Muscle layer of duodenum (tissue), 2 donors: ENCODE measurements at regions not wholly inside any gene's neighbourhood (a gene's known extent, or its start where the extent isn't known, plus 50 kb on each side); places are given as distances from the start of the nearest gene placed in this dataset.

ENCODE experiments used
- H3K27ac ChIP-seq: one replicate; pipeline ENCODE4 v1.7.0; 2013; ENCODE audit warnings: mild to moderate bottlenecking, low read length
- H3K27me3 ChIP-seq: one replicate; pipeline ENCODE4 v1.7.0; 2013; ENCODE audit warnings: low read depth, mild to moderate bottlenecking, control low read depth, low read length
- H3K36me3 ChIP-seq, 2 donors: one replicate each; pipeline ENCODE4 v1.7.0; 2013; ENCODE audit warnings: low read length in 2 of 2, control low read depth in 1 of 2, mild to moderate bottlenecking in 1 of 2; ENCODE audit not compliant: insufficient read depth in 2 of 2, control insufficient read depth in 1 of 2
- H3K4me1 ChIP-seq, 2 donors: one replicate each; pipeline ENCODE4 v1.7.0; 2013; ENCODE audit warnings: low read length in 2 of 2, mild to moderate bottlenecking in 2 of 2, control low read depth in 1 of 2, moderate library complexity in 1 of 2; ENCODE audit not compliant: insufficient read depth in 2 of 2, control insufficient read depth in 1 of 2
- H3K4me3 ChIP-seq, 2 donors: one replicate each; pipeline ENCODE4 v1.7.0; 2013; ENCODE audit warnings: low read length in 2 of 2, low read depth in 1 of 2, mild to moderate bottlenecking in 1 of 2
- H3K9me3 ChIP-seq, 2 donors: one replicate each; pipeline ENCODE4 v1.7.0; 2013; ENCODE audit warnings: low read length in 2 of 2, control low read depth in 1 of 2, mild to moderate bottlenecking in 1 of 2; ENCODE audit not compliant: control insufficient read depth in 1 of 2
- donor health status: healthy.

- Histone ChIP-seq H3K9me3 (no peaks in the 10 kb centered on the region), H3K27ac (no peak overlapping the region), H3K4me3 (no peak overlapping the region), H3K27me3 (no peaks in the 10 kb centered on the region), H3K36me3 (no peaks in the 10 kb centered on the region), H3K4me1 (no peaks in the 10 kb centered on the region)
Measured at GRCh38 chr2:16252891-16253290, 312.5 kb downstream of the MYCN start.

GRCh38 chr2:16252251-16252650 is 311.9 kb downstream of the MYCN start:
- H3K27ac ChIP-seq = no peak overlapping the region
- H3K4me1 ChIP-seq = no peaks in the 10 kb centered on the region
- no peaks in the 10 kb centered on the region for H3K36me3 ChIP-seq
- no peak overlapping the region for H3K4me3 ChIP-seq
- H3K9me3 ChIP-seq = no peaks in the 10 kb centered on the region
- no peaks in the 10 kb centered on the region for H3K27me3 ChIP-seq

DNA sequence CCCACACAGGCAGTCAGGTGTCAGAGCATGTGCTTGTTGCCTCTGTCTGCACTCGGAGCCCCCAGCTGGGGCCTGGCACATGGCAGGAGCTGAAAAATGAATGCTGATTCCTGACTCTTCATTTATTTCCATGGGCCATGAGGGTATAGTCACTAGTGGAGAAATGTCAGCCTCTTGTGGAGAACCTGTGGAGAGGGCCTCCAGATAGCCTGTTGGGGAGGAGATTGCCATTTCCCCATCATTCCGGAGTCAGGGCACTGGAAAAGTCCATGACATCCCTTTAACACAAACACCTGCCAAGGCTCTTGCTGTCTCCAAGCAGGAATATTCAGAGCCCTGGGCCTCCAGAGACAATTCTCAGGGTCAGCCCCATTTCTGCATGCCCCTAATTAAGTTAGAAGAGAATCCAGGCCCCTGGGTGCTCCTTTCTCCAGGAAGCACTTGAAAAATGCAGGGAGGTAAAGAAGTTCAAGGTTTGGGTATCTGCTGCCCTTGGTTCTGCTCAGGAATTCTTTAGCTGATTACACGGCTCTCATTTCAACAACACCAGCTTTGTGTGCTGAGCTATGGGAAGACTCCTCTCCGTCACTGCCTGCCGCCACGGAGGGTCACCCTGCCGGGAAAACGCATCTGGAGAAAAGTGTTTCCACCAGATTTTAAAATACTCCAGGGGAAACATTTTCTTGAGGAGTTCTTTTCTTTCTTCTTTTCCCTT is 311.3 kb downstream of the MYCN start:
- H3K27ac ChIP-seq = no peak overlapping the region
- no peaks in the 10 kb centered on the region for H3K9me3 ChIP-seq
- no peak overlapping the region for H3K4me3 ChIP-seq
- H3K36me3 ChIP-seq = no peaks in the 10 kb centered on the region
- H3K27me3 ChIP-seq = no peaks in the 10 kb centered on the region
- H3K4me1 ChIP-seq = no peaks in the 10 kb centered on the region

GRCh38 chr2:16250886-16251285 is 310.5 kb downstream of the MYCN start:
- Histone ChIP-seq H3K4me3 (no peak overlapping the region), H3K27ac (no peak overlapping the region), H3K36me3 (no peaks in the 10 kb centered on the region), H3K27me3 (no peaks in the 10 kb centered on the region), H3K9me3 (no peaks in the 10 kb centered on the region), H3K4me1 (no peaks in the 10 kb centered on the region)

DNA sequence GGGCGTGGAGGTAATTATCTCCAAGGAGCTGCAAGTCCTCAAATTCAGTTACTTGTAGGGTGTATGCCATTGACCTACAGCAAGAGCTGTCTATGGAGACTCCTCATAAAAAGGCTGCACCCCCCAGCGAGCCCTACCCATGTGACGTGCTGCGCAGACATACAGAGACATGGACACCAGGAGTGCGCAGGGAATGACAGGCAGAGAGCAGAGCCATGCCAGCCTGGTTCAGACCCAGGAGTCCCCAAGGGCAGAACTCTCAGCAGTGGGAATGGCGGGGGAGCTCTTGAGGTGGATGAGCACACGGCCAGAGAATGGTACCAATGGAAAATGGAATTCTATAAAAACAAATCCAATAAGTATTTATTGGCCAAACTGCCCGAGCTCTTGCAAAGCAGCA is 310.1 kb downstream of the MYCN start:
- Histone ChIP-seq H3K27me3 (no peaks in the 10 kb centered on the region), H3K4me1 (no peaks in the 10 kb centered on the region), H3K4me3 (no peak overlapping the region), H3K27ac (no peak overlapping the region), H3K36me3 (no peaks in the 10 kb centered on the region), H3K9me3 (no peaks in the 10 kb centered on the region)

DNA sequence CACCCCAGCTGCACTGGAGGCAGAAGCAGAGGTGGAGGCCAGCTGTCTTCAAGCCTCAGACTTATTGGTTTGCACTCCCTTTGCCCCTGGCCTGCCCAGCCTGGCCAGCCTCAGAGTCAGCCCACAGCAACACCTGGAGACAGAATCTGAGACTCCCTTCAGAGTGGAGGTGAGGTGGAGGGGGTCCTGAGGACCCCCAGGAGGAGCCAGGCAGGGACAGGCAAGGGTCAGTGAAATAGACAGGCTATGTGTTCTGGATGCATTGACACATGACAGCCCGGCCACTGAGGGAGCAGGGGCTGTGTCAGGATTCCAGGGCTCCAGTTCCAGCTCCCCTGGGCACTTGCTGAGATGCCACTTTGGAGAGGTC is 309.7 kb downstream of the MYCN start:
- H3K4me1 ChIP-seq = no peaks in the 10 kb centered on the region
- no peaks in the 10 kb centered on the region for H3K36me3 ChIP-seq
- no peak overlapping the region for H3K4me3 ChIP-seq
- H3K27me3 ChIP-seq = no peaks in the 10 kb centered on the region
- H3K27ac ChIP-seq = no peak overlapping the region
- no peaks in the 10 kb centered on the region for H3K9me3 ChIP-seq

DNA sequence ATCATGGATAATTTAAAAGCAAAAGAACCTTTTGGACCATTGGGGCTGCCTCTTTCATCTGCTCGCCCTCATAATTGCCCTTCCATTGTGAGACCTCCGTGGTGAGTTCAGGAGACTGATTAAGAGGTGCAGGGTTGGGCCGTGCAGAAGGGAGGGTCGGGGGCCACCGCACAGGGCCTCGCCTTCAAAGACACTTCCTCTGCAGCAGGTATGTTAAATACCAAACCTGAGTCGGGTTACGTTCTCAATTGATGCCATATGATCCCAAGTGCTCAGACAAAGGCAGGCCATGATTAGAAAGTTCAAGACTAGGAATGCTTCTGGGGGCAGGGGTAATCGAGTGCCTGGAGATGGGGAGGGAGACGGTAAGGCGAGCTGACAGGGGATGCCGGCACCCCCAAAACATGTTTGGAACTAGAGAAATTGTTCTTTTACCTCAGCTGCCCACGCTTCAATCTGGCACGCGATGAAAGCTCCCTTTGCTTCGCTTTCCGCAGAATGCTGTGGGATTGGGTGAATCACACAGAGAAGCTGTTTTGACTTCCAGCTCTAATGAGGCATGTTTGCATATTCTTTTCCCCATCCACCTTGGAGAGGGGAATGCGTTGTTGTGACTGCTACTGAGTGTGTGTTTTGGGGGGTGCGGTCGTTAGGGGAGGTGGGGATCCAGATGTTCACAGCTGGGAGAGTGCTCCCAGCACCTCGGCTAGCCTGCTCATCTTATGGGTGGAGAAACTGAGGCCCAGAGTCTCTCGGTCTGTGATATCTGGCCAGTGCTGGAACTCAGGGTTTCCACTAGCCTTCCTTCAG is 309.1 kb downstream of the MYCN start:
- H3K27ac ChIP-seq = no peak overlapping the region
- no peaks in the 10 kb centered on the region for H3K4me1 ChIP-seq
- H3K4me3 ChIP-seq = no peak overlapping the region
- no peaks in the 10 kb centered on the region for H3K36me3 ChIP-seq
- H3K9me3 ChIP-seq = no peaks in the 10 kb centered on the region
- no peaks in the 10 kb centered on the region for H3K27me3 ChIP-seq

GRCh38 chr2:16248571-16249105 is 308.3 kb downstream of the MYCN start:
- Histone ChIP-seq H3K27ac (no peak overlapping the region), H3K4me3 (no peak overlapping the region), H3K36me3 (no peaks in the 10 kb centered on the region)

GRCh38 chr2:16247326-16248122 is 307.2 kb downstream of the MYCN start:
- Histone ChIP-seq H3K27me3 (no peaks in the 10 kb centered on the region), H3K36me3 (no peaks in the 10 kb centered on the region), H3K4me1 (no peaks in the 10 kb centered on the region), H3K4me3 (no peak overlapping the region), H3K27ac (no peak overlapping the region), H3K9me3 (no peaks in the 10 kb centered on the region)

More at GRCh38 chr2:16248571-16249105, 308.3 kb downstream of the MYCN start:
- Histone ChIP-seq H3K4me1 (no peaks in the 10 kb centered on the region), H3K27me3 (no peaks in the 10 kb centered on the region), H3K9me3 (no peaks in the 10 kb centered on the region)

GRCh38 chr2:16246911-16247310 is 306.6 kb downstream of the MYCN start:
- H3K27me3 ChIP-seq = no peaks in the 10 kb centered on the region
- no peaks in the 10 kb centered on the region for H3K4me1 ChIP-seq
- H3K27ac ChIP-seq = no peak overlapping the region
- no peak overlapping the region for H3K4me3 ChIP-seq
- no peaks in the 10 kb centered on the region for H3K36me3 ChIP-seq
- no peaks in the 10 kb centered on the region for H3K9me3 ChIP-seq

DNA sequence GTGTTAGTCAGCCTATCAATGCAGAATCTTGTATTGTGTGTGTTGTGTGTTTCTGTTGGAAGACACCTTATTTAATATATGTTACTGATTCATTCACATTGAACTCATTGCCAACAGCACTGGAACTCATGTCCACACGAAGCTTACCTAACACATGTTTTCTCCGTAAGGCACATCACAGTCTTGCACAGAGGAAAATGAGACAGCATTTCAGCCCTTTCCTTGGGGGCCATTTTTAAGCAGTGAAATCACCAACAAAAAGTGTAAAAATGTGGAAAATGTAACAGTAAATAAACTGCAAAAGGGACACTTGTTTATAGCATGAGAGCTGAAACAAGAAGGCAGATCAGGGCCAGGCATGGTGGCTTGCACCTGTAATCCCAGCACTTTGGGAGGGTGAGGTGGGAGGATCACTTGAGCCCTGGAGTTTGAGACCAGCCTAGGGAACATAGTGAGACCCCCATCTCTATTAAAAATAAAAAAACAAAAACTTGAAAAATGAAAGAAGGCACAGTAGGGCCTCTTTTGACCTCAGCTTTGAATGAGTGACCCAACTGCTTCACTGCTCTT is 306.0 kb downstream of the MYCN start:
- Histone ChIP-seq H3K27me3 (no peaks in the 10 kb centered on the region), H3K36me3 (no peaks in the 10 kb centered on the region), H3K9me3 (no peaks in the 10 kb centered on the region), H3K4me3 (no peak overlapping the region), H3K27ac (no peak overlapping the region), H3K4me1 (no peaks in the 10 kb centered on the region)
